OCI-LY1 (cell line): ENCODE measurements at regions not wholly inside any gene's neighbourhood (a gene's known extent, or its start where the extent isn't known, plus 50 kb on each side); places are given as distances from the start of the nearest gene placed in this dataset.

ENCODE experiments used
- EZH2 ChIP-seq: fragments of 200-600 bp; sonication (generic), shearing (Covaris generic); IDR thresholded peaks from 2 replicates; pipeline ENCODE4 v1.8.0; 2017; ENCODE audit warnings: borderline replicate concordance, mixed run types, mild to moderate bottlenecking, antibody characterized with exemption, low read length, moderate library complexity, mixed read lengths
- TF ChIP-seq, protein P1 (sequence below): fragments of 200-600 bp; sonication (generic), shearing (Covaris generic); IDR thresholded peaks from 2 replicates; pipeline ENCODE4 v1.5.1; 2017; ENCODE audit warnings: mild to moderate bottlenecking, antibody characterized with exemption, low read length, moderate library complexity, mixed read lengths

DNA sequence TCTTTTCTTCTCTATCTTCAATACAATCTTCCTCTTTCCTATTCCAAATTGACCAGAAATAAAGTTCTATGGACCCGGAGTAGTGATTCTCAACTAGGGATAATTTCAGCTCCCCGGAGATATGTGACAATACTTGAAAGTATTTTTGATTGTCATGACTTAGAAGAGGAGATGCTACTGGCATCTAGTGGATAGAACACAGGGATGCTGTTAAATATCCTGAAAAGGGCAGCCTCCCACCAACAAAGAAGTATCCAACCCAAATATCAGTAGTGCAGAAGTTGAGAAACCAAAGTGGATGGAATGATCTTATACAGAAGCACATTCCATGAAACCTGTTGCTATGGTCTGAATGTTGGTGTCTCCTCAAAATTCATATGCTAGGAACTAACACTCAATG, 65.7 kb upstream of the NDST3 start:
- TF ChIP-seq, protein P1, sequence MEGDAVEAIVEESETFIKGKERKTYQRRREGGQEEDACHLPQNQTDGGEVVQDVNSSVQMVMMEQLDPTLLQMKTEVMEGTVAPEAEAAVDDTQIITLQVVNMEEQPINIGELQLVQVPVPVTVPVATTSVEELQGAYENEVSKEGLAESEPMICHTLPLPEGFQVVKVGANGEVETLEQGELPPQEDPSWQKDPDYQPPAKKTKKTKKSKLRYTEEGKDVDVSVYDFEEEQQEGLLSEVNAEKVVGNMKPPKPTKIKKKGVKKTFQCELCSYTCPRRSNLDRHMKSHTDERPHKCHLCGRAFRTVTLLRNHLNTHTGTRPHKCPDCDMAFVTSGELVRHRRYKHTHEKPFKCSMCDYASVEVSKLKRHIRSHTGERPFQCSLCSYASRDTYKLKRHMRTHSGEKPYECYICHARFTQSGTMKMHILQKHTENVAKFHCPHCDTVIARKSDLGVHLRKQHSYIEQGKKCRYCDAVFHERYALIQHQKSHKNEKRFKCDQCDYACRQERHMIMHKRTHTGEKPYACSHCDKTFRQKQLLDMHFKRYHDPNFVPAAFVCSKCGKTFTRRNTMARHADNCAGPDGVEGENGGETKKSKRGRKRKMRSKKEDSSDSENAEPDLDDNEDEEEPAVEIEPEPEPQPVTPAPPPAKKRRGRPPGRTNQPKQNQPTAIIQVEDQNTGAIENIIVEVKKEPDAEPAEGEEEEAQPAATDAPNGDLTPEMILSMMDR: no peak
- no peak for TF ChIP-seq EZH2
